GM21367 (cell line): ENCODE measurements at regions not wholly inside any gene's neighbourhood (a gene's known extent, or its start where the extent isn't known, plus 50 kb on each side); places are given as distances from the start of the nearest gene placed in this dataset.
"Not testable (repeated sequence)": the region's sequence is repeated elsewhere in the genome, so short reads cannot be mapped to it uniquely, and the experiment has no call there.

Source experiments
- ATAC-seq: cut with Tn5 transposase; IDR thresholded peaks from one replicate; pipeline ENCODE4 v1.9.1; 2021; ENCODE audit not compliant: unreplicated experiment

GRCh38 chr7:96826089-96826488 lies 116.4 kb upstream of the SEM1 start:
- no peak for ATAC-seq

GRCh38 chr7:96827701-96828100 lies 118.1 kb upstream of the SEM1 start:
- no peak for ATAC-seq

GRCh38 chr7:96829121-96829520 lies 119.5 kb upstream of the SEM1 start:
- ATAC-seq, result not testable (repeated sequence)

- no peak for ATAC-seq
Measured at GRCh38 chr7:96831446-96831845, 121.8 kb upstream of the SEM1 start.

- no peak for ATAC-seq
Measured at GRCh38 chr7:96832092-96832662, 122.5 kb upstream of the SEM1 start.

GRCh38 chr7:96833676-96834453 lies 124.2 kb upstream of the SEM1 start:
- ATAC-seq, result no peak

GRCh38 chr7:96836456-96836855 lies 126.8 kb upstream of the SEM1 start:
- no peak for ATAC-seq

GRCh38 chr7:96837593-96837992 lies 127.9 kb upstream of the SEM1 start:
- ATAC-seq, result peak; percentile 97

GRCh38 chr7:96838481-96838880 lies 128.8 kb upstream of the SEM1 start:
- ATAC-seq, result no peak

- no peak for ATAC-seq
Measured at GRCh38 chr7:96855139-96855538, 145.5 kb upstream of the SEM1 start.

GRCh38 chr7:96855691-96856090 lies 146.0 kb upstream of the SEM1 start:
- ATAC-seq, result no peak

GRCh38 chr7:96869538-96869937 lies 135.8 kb upstream of the DLX6 start:
- no peak for ATAC-seq

- ATAC-seq, result no peak
Measured at GRCh38 chr7:96870185-96870584, 135.2 kb upstream of the DLX6 start.

GRCh38 chr7:96870934-96871333 lies 134.4 kb upstream of the DLX6 start:
- no peak for ATAC-seq

GRCh38 chr7:96887426-96887825 lies 117.9 kb upstream of the DLX6 start:
- ATAC-seq, result no peak

GRCh38 chr7:96899108-96899507 lies 106.2 kb upstream of the DLX6 start:
- ATAC-seq, result no peak

- ATAC-seq, result no peak
Measured at GRCh38 chr7:96901822-96902445, 103.4 kb upstream of the DLX6 start.

GRCh38 chr7:96903906-96904305 lies 101.4 kb upstream of the DLX6 start:
- no peak for ATAC-seq

- no peak for ATAC-seq
Measured at GRCh38 chr7:96910486-96910885, 94.9 kb upstream of the DLX6 start.

- ATAC-seq, result no peak
Measured at GRCh38 chr7:96915029-96915428, 90.3 kb upstream of the DLX6 start.

GRCh38 chr7:96920064-96920463 lies 85.3 kb upstream of the DLX6 start:
- no peak for ATAC-seq

GRCh38 chr7:96920713-96921112 lies 84.6 kb upstream of the DLX6 start:
- ATAC-seq, result no peak
